GM18951 (cell line): ENCODE measurements at regions not wholly inside any gene's neighbourhood (a gene's known extent, or its start where the extent isn't known, plus 50 kb on each side); places are given as distances from the start of the nearest gene placed in this dataset.
"Not testable (repeated sequence)": the region's sequence is repeated elsewhere in the genome, so short reads cannot be mapped to it uniquely, and the experiment has no call there.

Source experiments
- POLR2A ChIP-seq: IDR thresholded peaks from 4 replicates; pipeline ENCODE4 v1.6.1; 2011; ENCODE audit warnings: mild to moderate bottlenecking; ENCODE audit not compliant: insufficient read length, insufficient read depth; ENCODE audit errors: extremely low read depth
- in situ Hi-C: fragments of 300-500 bp; cut with MboI; formaldehyde crosslinking; loops from one replicate; pipeline ENCODE4 v1.12.0; 2022; ENCODE audit warnings: low sequenced_read_pairs, mixed read lengths, inconsistent platforms; ENCODE audit not compliant: unreplicated experiment

GRCh38 chr3:144557515-144557914 is 585.9 kb downstream of the DIPK2A start:
- no peak for TF ChIP-seq POLR2A
- in situ Hi-C loops = no loop called here

DNA sequence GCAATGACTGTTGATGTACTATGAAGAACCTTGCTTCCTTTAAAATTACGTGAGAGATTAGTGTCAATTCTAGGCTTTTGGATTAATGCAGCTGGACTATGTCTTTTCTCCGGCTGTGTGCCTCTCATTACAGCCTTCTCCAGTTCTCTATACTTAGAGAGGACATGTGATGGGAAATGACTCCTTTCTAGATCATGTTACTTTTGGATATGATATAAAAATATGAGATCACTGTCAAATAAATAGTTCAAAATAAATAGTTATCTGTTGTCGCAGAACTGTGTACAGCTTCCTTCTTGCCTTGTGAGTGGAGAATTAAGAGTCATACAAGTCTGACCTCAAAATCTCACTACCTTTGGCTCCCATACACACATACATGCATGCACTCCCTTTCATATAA is 592.4 kb downstream of the DIPK2A start:
- no peak for TF ChIP-seq POLR2A
- in situ Hi-C loops = no loop called here

- TF ChIP-seq POLR2A = no peak
- in situ Hi-C loops = no loop called here
Observed at GRCh38 chr3:144566320-144566719, 594.7 kb downstream of the DIPK2A start.

DNA sequence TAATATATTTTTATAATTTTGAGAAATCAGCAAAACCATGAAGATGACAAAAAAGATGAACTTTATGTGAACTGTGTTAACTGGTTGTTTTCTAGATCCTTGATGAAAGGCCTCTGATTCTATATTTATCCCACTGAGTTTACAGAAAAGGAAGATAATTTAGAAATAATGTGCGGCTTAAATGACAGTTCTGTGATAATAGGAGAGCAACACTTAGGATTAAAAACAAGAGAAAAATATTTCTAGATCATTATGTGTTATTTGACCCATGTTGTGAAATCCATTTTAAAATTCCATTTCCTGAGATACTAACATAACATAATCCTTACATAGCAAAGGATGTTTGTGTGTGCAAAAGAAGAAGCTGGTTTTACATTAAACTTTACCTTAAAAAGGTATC is 598.0 kb downstream of the DIPK2A start:
- in situ Hi-C loops = no loop called here
- TF ChIP-seq POLR2A = no peak

DNA sequence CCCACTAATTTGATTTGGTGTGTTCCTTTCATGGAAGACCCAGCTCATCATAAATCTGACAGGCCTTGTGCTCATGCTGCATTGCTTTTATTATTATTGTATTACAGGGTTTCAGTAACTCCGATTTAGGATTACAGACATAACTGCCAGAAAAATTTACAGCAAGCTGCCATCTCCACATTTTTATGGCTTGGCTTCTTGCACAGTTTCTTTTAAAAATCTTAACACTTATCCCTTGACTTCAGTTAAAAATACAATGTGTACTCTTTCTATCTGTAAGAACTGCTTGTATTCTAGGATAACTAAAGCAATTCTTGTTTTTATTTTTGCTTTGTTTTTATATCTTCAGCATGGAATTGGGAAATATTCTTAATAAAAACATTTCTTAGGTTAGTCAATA is 612.2 kb downstream of the DIPK2A start:
- in situ Hi-C loops = no loop called here
- no peak for TF ChIP-seq POLR2A

DNA sequence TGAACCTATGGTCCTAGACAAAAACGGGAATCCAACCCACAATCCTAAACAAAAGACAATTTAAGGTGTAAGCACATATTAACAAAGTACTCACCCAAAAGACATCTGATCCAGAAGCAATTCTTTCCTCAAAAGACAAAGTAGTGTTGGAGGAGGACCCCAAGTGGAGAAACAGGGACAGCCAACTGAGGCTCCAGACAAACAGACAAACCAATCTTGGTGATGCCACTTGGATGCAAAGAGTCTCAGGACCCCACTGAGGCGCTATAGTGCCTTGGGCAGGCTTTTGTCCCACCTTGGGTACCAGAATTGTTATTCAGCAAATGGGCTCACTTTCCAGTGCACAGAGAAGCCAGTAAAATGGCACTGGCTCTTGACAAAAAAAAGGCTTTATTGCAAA is 613.8 kb downstream of the DIPK2A start:
- in situ Hi-C loops = no loop called here
- no peak for TF ChIP-seq POLR2A

DNA sequence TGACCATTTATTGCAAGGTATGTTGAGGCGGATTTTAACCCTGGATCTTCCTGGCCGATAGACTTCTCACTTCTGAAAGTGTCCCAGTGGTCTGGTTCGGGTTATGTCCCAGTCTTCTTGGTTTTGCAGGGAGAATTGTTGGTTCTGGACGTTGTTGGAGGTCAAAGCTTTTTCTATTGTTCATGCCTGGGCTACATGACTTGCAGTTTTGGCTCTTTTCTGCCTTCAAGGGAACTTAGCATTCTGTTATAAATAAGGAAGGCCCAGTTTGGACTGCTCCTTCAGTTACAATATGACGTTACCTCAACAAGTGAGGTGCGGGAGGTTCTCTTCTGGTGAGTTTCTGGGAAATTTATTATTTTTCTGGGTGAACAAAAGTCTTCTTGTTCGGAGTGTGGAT is 614.3 kb downstream of the DIPK2A start:
- in situ Hi-C loops = no loop called here
- TF ChIP-seq POLR2A = no peak

- no peak for TF ChIP-seq POLR2A
- in situ Hi-C loops = no loop called here
Observed at GRCh38 chr3:144586382-144586781, 614.8 kb downstream of the DIPK2A start.

DNA sequence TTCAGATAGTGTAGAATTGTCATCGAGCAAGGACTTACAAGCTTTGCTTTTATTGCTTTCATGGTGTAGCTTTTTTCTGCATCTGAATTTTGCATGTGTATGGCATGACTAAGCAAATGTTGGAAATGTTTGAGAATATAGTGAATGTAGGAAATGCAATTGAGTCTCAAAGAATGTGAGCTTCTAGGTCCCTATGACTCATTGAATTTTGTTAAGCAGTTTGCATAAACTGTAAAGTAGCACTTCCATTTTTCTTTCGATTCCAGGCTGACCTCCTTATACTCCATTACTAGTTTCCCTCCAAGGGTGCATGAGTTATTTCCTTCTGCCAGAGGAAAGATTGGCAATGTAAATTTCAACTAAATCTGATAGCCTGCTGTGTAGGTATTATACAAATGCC is 619.2 kb downstream of the DIPK2A start:
- no peak for TF ChIP-seq POLR2A
- in situ Hi-C loops = no loop called here

DNA sequence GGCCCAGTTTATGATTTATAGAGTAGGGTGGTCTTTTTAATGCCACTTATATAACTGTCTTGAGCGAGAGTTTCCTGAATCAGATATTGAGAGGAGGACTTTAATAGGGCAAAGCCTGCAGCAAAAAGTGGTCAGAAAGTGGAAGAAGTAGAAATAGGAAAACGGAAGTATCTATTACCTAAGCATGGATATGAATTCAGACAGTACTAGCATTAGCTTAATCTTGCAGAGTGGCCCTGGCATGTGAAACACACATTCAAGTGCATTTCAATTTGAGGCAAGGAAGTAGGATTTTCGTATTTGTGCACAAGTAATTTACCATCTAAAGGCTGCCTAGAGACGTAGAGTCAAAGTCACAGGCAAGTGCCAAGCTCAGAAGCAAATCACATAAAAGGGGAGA is 622.3 kb downstream of the DIPK2A start:
- no peak for TF ChIP-seq POLR2A
- in situ Hi-C loops = no loop called here

GRCh38 chr3:144620236-144620635 is 648.6 kb downstream of the DIPK2A start:
- in situ Hi-C loops = not testable (repeated sequence)

DNA sequence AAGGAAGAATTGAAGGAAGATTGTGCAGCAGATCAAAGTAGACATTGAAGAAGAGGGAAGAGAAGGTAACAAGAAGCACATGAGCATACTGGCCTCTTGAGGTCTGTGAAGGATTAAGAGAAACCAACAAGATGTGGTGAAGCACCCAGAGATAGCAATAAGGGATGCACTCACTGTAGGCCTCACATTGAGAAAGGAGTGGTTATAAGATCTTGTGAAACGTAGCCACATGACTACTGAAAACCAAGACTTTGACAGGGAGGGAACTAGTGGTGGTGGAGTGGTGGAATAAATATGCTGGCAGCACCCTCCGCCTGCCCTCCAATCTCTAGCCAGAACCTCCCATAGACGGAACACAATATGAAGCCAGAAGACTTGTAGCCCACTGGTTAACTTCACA is 651.2 kb downstream of the DIPK2A start:
- in situ Hi-C loops = no loop called here
- TF ChIP-seq POLR2A = no peak

GRCh38 chr3:144624656-144625055 is 653.0 kb downstream of the DIPK2A start:
- TF ChIP-seq POLR2A = no peak
- in situ Hi-C loops = no loop called here

GRCh38 chr3:144626835-144627234 is 655.2 kb downstream of the DIPK2A start:
- in situ Hi-C loops = no loop called here
- no peak for TF ChIP-seq POLR2A

- in situ Hi-C loops = no loop called here
- TF ChIP-seq POLR2A = no peak
Observed at GRCh38 chr3:144629381-144629780, 657.8 kb downstream of the DIPK2A start.
